NB4 (cell line): ENCODE measurements at regions not wholly inside any gene's neighbourhood (a gene's known extent, or its start where the extent isn't known, plus 50 kb on each side); places are given as distances from the start of the nearest gene placed in this dataset.

Experiments
- CTCF ChIP-seq: IDR thresholded peaks from one replicate; pipeline ENCODE4 v1.5.1; 2012; ENCODE audit warnings: low read depth, low read length
- POLR2A ChIP-seq: IDR thresholded peaks from 2 replicates; pipeline ENCODE4 v1.6.1; 2011; ENCODE audit warnings: mild to moderate bottlenecking; ENCODE audit not compliant: insufficient read length; ENCODE audit errors: extremely low read depth

- TF ChIP-seq CTCF, result no peak
- no peak for TF ChIP-seq POLR2A
Observed at GRCh38 chr7:22564511-22565045, 64.6 kb upstream of the STEAP1B start.
